ENCODE measurements at regions not wholly inside any gene's neighbourhood (a gene's known extent, or its start where the extent isn't known, plus 50 kb on each side); places are given as distances from the start of the nearest gene placed in this dataset.
"Not testable (repeated sequence)": the region's sequence is repeated elsewhere in the genome, so short reads cannot be mapped to it uniquely, and the experiment has no call there.

DNA sequence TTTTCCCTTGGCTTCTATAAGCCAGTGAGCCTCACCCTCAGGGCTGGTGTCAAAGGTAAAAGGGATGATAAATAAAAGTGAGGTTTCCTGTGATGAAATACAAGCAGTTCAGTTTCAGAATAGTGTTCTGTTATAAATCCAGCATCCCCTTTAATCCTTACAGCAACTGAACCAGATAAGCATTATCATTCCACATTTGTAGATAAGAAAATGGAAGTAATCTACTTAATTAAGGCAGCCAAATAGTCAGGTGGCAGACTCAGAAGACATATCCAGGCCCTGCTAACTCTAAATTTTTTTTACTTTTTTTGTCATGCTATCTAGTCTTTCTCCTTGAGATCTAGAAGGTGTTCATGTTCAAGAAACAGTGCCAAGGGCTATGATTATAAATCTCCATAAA, 99.4 kb upstream of the SOX21 start:
- Histone ChIP-seq H3K36me3 (no peaks in the 10 kb centered on the region), H3K4me1 (no peaks in the 10 kb centered on the region), H3K9ac (ENCODE audit: low read depth in 2 of 2, low read length in 2 of 2) (no peak overlapping the region), H3K4me3 (no peak overlapping the region), H3K9me3 (no peaks in the 10 kb centered on the region), H3K27me3 (no peaks in the 10 kb centered on the region), H3K27ac (no peak overlapping the region)
- TF ChIP-seq, protein P1, sequence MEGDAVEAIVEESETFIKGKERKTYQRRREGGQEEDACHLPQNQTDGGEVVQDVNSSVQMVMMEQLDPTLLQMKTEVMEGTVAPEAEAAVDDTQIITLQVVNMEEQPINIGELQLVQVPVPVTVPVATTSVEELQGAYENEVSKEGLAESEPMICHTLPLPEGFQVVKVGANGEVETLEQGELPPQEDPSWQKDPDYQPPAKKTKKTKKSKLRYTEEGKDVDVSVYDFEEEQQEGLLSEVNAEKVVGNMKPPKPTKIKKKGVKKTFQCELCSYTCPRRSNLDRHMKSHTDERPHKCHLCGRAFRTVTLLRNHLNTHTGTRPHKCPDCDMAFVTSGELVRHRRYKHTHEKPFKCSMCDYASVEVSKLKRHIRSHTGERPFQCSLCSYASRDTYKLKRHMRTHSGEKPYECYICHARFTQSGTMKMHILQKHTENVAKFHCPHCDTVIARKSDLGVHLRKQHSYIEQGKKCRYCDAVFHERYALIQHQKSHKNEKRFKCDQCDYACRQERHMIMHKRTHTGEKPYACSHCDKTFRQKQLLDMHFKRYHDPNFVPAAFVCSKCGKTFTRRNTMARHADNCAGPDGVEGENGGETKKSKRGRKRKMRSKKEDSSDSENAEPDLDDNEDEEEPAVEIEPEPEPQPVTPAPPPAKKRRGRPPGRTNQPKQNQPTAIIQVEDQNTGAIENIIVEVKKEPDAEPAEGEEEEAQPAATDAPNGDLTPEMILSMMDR (IDR thresholded peaks at IDR 0.05) = no peak
- DNase-seq = no peak
- intact Hi-C loops (cut with DNase I) = no loop called here

DNA sequence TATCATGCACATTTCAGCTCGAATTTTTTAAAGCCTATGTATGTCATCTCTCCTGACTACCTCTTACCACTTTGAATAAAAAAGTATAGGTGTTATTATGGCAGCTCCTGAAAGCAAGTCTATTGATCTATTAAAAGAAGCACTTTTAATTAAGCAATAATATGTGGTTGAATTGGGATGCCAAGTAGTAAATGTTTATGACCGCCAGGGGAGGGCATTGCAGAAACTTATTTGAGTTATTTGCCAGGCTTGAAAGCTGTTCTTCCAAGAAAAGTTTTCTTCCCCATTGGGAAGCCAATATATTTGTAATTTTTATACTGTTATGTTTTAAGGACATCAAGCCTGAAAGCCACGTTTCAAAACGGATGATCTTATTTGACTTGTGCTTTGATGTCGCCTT, 88.1 kb upstream of the SOX21 start:
- Histone ChIP-seq H3K27ac (no peak overlapping the region), H3K27me3 (no peaks in the 10 kb centered on the region), H3K4me1 (no peaks in the 10 kb centered on the region), H3K4me3 (no peak overlapping the region), H3K36me3 (no peaks in the 10 kb centered on the region), H3K9me3 (no peaks in the 10 kb centered on the region), H3K9ac (ENCODE audit: low read depth in 2 of 2, low read length in 2 of 2) (no peak overlapping the region)
- TF ChIP-seq, protein P1 (IDR thresholded peaks at IDR 0.05) = no peak
- intact Hi-C loops (cut with DNase I) = no loop called here
- no peak for DNase-seq

DNA sequence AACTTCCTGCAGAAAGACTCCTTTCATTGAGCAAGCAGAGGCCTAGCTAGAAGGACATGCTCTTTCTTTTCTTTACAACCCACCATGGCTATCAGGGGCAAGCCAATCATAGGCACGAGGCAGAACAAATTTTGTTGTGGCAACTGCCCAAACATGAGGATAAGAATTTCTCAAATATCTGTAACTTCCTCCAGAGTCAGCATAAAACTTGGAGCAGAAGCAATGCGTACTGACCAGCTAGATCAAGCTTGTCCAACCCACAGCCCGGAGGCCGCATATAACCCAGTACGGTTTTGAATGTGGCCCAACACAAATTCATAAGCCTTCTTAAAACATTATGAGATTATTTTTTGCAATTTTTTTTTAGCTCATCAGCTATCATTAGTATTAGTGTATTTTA, 87.0 kb upstream of the SOX21 start:
- Histone ChIP-seq H3K4me1 (no peaks in the 10 kb centered on the region), H3K9me3 (no peaks in the 10 kb centered on the region), H3K27me3 (no peaks in the 10 kb centered on the region), H3K9ac (ENCODE audit: low read depth in 2 of 2, low read length in 2 of 2) (no peak overlapping the region), H3K27ac (no peak overlapping the region), H3K4me3 (no peak overlapping the region), H3K36me3 (no peaks in the 10 kb centered on the region)
- DNase-seq = no peak
- TF ChIP-seq, protein P1 (IDR thresholded peaks at IDR 0.05) = no peak
- intact Hi-C loops (cut with DNase I) = no loop called here

DNA sequence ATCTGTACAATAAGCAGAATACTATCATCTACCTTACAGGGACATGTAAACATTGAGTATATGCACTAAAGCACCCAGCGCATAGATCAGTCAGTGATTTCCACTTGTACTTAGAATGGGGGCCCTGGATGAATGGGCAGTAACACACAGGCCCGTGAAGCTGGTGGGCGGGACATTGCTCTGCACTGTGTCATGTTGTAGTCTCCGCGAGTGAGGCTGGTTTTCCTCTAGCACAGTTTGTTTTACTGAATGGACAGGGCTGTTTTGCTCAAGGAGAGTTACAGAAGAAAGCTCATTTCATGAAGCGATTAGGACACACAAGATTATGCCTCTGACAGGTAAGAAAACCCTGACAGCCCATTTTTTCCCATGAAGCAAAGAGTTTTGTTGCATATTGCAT, 86.4 kb upstream of the SOX21 start:
- Histone ChIP-seq H3K27me3 (no peaks in the 10 kb centered on the region), H3K27ac (no peak overlapping the region), H3K36me3 (no peaks in the 10 kb centered on the region), H3K4me1 (no peaks in the 10 kb centered on the region), H3K9me3 (no peaks in the 10 kb centered on the region), H3K4me3 (no peak overlapping the region), H3K9ac (ENCODE audit: low read depth in 2 of 2, low read length in 2 of 2) (no peak overlapping the region)
- intact Hi-C loops (cut with DNase I) = no loop called here
- no peak for DNase-seq
- TF ChIP-seq, protein P1 (IDR thresholded peaks at IDR 0.05) = no peak

DNA sequence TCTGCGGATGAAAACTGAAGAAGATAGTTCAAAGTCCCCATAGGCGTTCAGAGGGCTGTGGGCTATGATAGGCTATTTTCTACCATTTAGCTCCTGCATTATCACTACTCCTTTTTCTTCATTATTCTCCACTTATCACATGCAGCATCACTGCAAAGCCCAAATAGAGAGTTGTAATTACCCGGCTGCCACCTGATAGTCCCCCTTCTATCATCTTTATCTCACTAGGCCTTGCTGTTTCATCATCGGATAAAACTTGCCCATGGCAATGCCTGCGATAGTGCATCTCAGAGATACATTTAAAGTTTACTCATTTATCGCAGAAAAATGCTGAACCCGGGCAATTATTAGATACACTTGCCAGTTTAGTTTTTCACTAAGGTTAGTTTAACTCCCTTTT, 82.9 kb upstream of the SOX21 start:
- TF ChIP-seq, protein P1 (IDR thresholded peaks at IDR 0.05) = no peak
- no peaks in the 10 kb centered on the region for H3K4me1 ChIP-seq
- DNase-seq = no peak
- no peak overlapping the region for H3K27ac ChIP-seq
- no peaks in the 10 kb centered on the region for H3K9me3 ChIP-seq
- no peak overlapping the region for H3K9ac ChIP-seq (ENCODE audit: low read depth in 2 of 2, low read length in 2 of 2)
- H3K4me3 ChIP-seq = no peak overlapping the region
- intact Hi-C loops (cut with DNase I) = no loop called here
- H3K27me3 ChIP-seq = no peaks in the 10 kb centered on the region
- H3K36me3 ChIP-seq = no peaks in the 10 kb centered on the region

DNA sequence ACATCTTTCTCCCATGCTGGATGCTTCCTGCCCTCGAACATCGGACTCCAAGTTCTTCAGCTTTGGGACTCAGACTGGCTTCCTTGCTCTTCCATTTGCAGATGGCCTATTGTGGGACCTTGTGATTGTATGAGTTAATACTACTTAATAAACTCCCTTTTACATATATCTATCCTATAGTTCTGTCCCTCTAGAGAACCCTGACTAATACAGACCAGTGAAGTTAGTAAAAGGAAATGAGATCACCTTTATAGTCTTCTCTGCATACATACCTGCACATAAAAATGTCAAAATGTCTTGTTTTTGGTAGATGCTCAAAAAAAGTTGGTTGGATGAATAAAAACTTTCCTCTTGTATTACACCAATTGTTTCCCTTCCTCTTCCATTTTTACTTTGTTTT, 73.9 kb upstream of the SOX21 start:
- H3K27ac ChIP-seq; intact Hi-C loops (cut with DNase I); H3K9me3 ChIP-seq: not testable (repeated sequence)

More for the DNA sequence above, 73.9 kb upstream of the SOX21 start:
- not testable (repeated sequence) for H3K27me3 ChIP-seq; H3K4me3 ChIP-seq; H3K36me3 ChIP-seq; H3K9ac ChIP-seq (ENCODE audit: low read depth in 2 of 2, low read length in 2 of 2); H3K4me1 ChIP-seq; DNase-seq
